ENCODE measurements at regions not wholly inside any gene's neighbourhood (a gene's known extent, or its start where the extent isn't known, plus 50 kb on each side); places are given as distances from the start of the nearest gene placed in this dataset.

DNA sequence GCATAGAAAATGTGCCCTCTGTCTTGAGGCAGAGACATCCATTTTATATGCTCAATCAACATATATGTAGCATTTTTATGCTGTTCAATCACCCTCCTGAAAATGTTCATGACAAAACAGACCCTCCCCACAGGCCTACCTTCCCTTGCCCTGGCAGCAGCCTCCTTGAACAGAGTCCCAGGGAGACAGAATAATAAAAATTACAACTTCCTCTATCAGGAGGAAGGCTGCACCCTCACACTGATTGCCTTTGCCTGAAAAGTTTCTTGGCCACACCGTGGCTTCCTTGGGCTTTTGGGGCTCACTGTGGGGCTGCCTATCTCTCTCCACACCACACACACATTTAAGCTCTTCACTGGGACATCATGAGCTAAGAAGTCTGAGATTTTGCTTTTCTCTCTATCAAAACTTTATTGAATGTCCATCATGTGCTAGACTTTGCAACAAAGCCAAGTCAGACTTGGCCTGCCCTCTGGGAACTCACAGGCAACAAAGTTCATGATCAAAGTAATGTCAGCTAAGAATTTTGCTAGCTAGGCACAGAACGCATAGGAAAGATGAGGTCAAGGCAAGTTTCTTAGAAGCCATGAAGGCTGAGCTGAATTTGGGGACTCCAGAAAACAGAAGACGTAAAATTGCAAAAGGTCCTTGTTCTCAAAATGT, 101.6 kb downstream of the BCL2L11 start:
- H3K4me3 Mint-ChIP-seq, result no peak overlapping the region
- ChIA-PET CTCF (no interaction called here), POLR2A (interaction anchor here (0.6 to 8.2 kb wide), 4 partner anchors 53 to 101 kb away, joined by 3 to 100 read pairs (median 8); partner anchors contain the start of gene BCL2L11)
- H3K27ac Mint-ChIP-seq, result peak overlapping the region; percentile 59
- H3K36me3 Mint-ChIP-seq (ENCODE audit: low read depth), result no peaks in the 10 kb centered on the region
- ATAC-seq (ENCODE audit: low read depth) (no peak), DNase-seq (no peak)
- peaks cover 57% of the 10 kb centered on the region for H3K4me1 Mint-ChIP-seq
- H3K27me3 Mint-ChIP-seq, result peaks cover 5% of the 10 kb centered on the region
- TF ChIP-seq, protein P1, sequence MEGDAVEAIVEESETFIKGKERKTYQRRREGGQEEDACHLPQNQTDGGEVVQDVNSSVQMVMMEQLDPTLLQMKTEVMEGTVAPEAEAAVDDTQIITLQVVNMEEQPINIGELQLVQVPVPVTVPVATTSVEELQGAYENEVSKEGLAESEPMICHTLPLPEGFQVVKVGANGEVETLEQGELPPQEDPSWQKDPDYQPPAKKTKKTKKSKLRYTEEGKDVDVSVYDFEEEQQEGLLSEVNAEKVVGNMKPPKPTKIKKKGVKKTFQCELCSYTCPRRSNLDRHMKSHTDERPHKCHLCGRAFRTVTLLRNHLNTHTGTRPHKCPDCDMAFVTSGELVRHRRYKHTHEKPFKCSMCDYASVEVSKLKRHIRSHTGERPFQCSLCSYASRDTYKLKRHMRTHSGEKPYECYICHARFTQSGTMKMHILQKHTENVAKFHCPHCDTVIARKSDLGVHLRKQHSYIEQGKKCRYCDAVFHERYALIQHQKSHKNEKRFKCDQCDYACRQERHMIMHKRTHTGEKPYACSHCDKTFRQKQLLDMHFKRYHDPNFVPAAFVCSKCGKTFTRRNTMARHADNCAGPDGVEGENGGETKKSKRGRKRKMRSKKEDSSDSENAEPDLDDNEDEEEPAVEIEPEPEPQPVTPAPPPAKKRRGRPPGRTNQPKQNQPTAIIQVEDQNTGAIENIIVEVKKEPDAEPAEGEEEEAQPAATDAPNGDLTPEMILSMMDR (IDR thresholded peaks at IDR 0.05), result no peak
- intact Hi-C loops (cut with micrococcal nuclease), result loop anchor here (5.0 kb wide), 1 partner anchor 485 kb away; no protein-coding TSS in a partner anchor
- no peaks in the 10 kb centered on the region for H3K9me3 Mint-ChIP-seq

DNA sequence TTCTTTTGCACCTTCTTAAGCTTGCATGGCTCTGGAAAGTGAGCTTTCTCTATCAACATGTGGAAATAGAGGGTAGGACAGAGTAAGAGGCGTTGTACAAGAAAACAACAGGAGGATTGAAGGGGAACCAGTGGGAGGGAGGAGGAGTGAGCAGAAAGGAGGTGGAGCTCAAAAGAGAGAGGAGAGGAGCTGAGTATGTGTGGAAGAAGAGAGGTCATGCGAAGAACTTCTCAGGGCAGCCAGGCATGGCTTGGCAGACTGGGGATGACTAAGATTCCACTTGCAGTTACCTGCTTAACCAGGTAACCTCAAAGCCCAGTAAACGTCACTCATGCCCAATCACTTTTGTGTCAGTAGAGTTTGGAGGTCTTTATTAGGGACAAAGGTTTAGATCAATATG, 105.1 kb downstream of the BCL2L11 start:
- TF ChIP-seq, protein P1 (IDR thresholded peaks at IDR 0.05), result no peak
- ATAC-seq (ENCODE audit: low read depth), result no peak

DNA sequence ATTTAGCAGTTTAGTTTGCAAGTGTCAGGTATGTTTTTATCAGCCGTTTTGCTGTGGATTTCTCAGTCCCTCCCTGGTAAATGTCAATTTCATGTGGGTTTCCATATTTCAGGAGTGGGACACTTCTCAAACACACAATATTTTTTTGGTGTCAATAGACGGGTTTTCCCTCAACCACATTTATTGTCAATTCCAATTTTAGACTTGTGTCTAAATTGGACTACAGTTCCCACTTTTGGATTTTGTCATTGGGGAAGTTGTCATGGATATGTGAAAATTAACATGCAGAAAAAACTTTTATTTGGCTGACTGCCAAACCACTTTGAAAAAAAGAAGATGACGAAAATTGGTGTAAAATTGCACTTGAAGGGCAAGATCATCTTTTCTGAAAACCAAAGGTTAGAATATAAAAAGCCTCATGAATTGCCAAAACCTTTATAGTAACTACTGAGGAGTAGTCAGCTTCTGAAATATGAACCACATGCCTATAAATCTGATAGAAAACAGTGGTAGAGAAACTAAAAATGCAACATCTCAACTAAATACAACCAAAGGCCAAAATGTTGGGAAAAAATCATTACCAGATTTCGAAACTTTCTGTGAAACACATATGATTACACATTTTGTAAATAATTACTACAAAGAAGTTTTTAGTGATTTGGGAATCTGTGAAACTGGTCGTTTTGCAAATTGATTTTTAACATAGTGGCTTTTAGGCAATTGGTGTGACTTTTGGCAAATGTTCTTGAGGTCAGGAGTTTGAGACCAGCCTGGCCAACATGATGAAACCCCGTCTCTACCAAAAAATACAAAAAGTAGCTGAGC, 106.4 kb downstream of the BCL2L11 start:
- H3K4me1 Mint-ChIP-seq, result peaks cover 17% of the 10 kb centered on the region
- CTCF ChIA-PET, result interaction anchor here (1.0 kb wide), 1 partner anchor 18 kb away, joined by 3 read pairs; no protein-coding TSS in a partner anchor
- TF ChIP-seq, protein P1 (IDR thresholded peaks at IDR 0.05), result no peak
- no peaks in the 10 kb centered on the region for H3K36me3 Mint-ChIP-seq (ENCODE audit: low read depth)
- POLR2A ChIA-PET, result no interaction called here
- DNase-seq (no peak), ATAC-seq (ENCODE audit: low read depth) (no peak)
- peaks cover 5% of the 10 kb centered on the region for H3K27me3 Mint-ChIP-seq
- no peak overlapping the region for H3K27ac Mint-ChIP-seq
- peaks cover 17% of the 10 kb centered on the region for H3K9me3 Mint-ChIP-seq
- intact Hi-C loops (cut with micrococcal nuclease), result no loop called here
- no peak overlapping the region for H3K4me3 Mint-ChIP-seq

More for the DNA sequence above, 105.1 kb downstream of the BCL2L11 start:
- ChIA-PET POLR2A (interaction anchor here (0.6 to 1.2 kb wide), 2 partner anchors 62 to 68 kb away, joined by 3 to 6 read pairs; no protein-coding TSS in a partner anchor), CTCF (interaction anchor here (1.0 kb wide), 1 partner anchor 17 kb away, joined by 3 read pairs; no protein-coding TSS in a partner anchor)
- Mint-ChIP-seq H3K27ac (peak overlapping the region; percentile 14), H3K4me1 (peaks cover 30% of the 10 kb centered on the region), H3K9me3 (peaks cover 11% of the 10 kb centered on the region), H3K4me3 (no peak overlapping the region), H3K27me3 (peaks cover 5% of the 10 kb centered on the region), H3K36me3 (ENCODE audit: low read depth) (no peaks in the 10 kb centered on the region)
- no peak for DNase-seq
- intact Hi-C loops (cut with micrococcal nuclease), result no loop called here

DNA sequence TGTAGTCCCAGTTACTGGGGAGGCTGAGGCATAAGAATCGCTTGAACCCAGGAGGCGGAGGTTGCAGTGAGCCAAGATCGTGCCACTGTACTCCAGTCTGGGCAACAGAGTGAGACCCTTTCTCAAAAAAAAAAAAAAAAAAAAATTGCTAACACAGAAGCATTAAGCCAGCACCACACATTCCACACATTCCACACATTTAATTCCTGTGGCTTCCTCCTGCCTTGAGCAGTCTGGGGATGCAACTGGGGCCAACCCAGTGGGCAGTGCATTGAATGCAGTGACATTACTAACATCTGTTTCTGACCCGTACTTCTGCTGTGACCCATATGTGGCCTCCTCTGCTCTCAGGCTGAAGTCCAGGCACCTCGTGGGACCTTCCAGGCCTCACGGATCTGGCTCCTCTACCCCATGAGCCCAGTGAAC, 107.0 kb downstream of the BCL2L11 start:
- no peaks in the 10 kb centered on the region for H3K36me3 Mint-ChIP-seq (ENCODE audit: low read depth)
- TF ChIP-seq, protein P1 (IDR thresholded peaks at IDR 0.05), result no peak
- intact Hi-C loops (cut with micrococcal nuclease), result no loop called here
- H3K4me3 Mint-ChIP-seq, result no peak overlapping the region
- CTCF ChIA-PET, result no interaction called here
- peaks cover 13% of the 10 kb centered on the region for H3K4me1 Mint-ChIP-seq
- POLR2A ChIA-PET, result no interaction called here
- peaks cover 18% of the 10 kb centered on the region for H3K9me3 Mint-ChIP-seq
- ATAC-seq (ENCODE audit: low read depth) (no peak), DNase-seq (no peak)
- peaks cover 5% of the 10 kb centered on the region for H3K27me3 Mint-ChIP-seq
- no peak overlapping the region for H3K27ac Mint-ChIP-seq

All from activated B cell treated with CpG ODN at 0.5 μM for 24 hours (primary cell).